Esophagus squamous epithelium (tissue), 5 donors: ENCODE measurements at regions not wholly inside any gene's neighbourhood (a gene's known extent, or its start where the extent isn't known, plus 50 kb on each side); places are given as distances from the start of the nearest gene placed in this dataset.

ENCODE experiments used
- DNase-seq: peaks from one replicate; lab custom pipeline; 2025; lab: John Stamatoyannopoulos, UW
- H3K27ac ChIP-seq, 4 donors: fragments of 200-600 bp; sonication (generic); one replicate each; pipeline ENCODE4 v1.5.1; 2016 to 2019; ENCODE audit warnings: mild to moderate bottlenecking in 1 of 4
- H3K27me3 ChIP-seq, 4 donors: fragments of 200-600 bp; sonication (generic); 1 replicate in 3 of 4; 2 replicates in 1 of 4; pipeline versions ENCODE4 v1.5.1 to v1.6.0; 2017 to 2021; ENCODE audit warnings: antibody characterized with exemption in 1 of 4
- H3K36me3 ChIP-seq, 3 donors: fragments of 200-600 bp; sonication (generic); one replicate each; pipeline ENCODE4 v1.5.1; 2016 to 2019
- H3K4me1 ChIP-seq, 3 donors: fragments of 200-600 bp; sonication (generic); one replicate each; pipeline ENCODE4 v1.5.1; 2017 to 2019
- H3K4me3 ChIP-seq, 4 donors: fragments of 200-600 bp; sonication (generic); 1 replicate in 3 of 4; 2 replicates in 1 of 4; pipeline ENCODE4 v1.5.1; 2016 to 2019; ENCODE audit warnings: mild to moderate bottlenecking in 2 of 4, moderate library complexity in 1 of 4
- H3K9me3 ChIP-seq, 3 donors: fragments of 200-600 bp; sonication (generic); one replicate each; pipeline ENCODE4 v1.5.1; 2016 to 2019
- CTCF ChIP-seq, 6 experiments: fragments of 450-650 bp in 4 of 6; fragments of 200-600 bp in 2 of 6; sonication (generic) in 2 of 6; IDR thresholded peaks; one replicate each; pipeline ENCODE4 v1.5.1; 2016 to 2019; ENCODE audit warnings: antibody characterized with exemption in 6 of 6, mild to moderate bottlenecking in 4 of 6, moderate library complexity in 4 of 6
- POLR2A ChIP-seq, 4 donors: fragments of 450-650 bp; IDR thresholded peaks; one replicate each; pipeline ENCODE4 v1.6.1; 2017; ENCODE audit warnings: antibody characterized with exemption in 4 of 4, mild to moderate bottlenecking in 4 of 4, moderate library complexity in 3 of 4
- WGBS, 2 donors: methylation state at CpG; one replicate each; pipeline ENCODE4 v1.1.5; 2018; 5-methylcytosine and 5-hydroxymethylcytosine counted together
- intact Hi-C: fragments of 100-400 bp; cut with DNase I; formaldehyde crosslinking; loops from one replicate; pipeline ENCODE4 v1.15.0; 2022
- donor health status: DM: yes; HTN: yes; CAD: no.

DNA sequence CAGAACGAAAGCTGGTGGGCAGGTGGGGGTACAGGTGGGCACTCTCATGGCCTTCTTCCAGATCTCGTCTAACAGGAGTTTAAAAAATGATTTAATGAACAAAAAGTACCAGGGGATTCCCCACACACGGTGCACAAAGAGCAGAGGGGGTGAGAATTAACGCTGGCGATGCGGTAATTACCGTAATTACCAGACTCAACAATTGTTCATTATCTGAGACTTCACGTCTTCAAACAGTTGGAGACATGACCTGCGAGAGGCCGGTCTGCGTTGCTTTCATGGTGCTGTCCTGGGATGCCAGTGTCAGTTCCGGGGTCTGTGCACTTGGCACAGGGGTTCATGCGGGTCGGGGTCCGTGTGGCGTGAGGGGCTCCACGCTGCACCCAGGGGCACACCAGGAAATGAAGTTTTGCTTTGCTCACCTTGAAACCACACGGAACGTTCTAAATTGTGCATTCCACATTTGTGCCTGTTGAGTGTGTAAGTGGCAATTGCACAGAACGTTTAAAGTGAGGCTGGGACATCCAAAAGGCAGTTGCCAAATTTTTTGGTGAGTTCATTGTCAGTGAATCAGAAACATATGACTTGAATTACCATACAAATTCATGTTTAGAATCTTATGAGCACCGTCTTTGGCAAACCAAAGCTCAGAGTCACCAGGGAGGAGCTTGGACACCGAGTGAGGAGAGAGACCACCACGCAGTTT, 256.4 kb upstream of the IRX1 start:
- H3K4me3 ChIP-seq: no peak overlapping the region
- TF ChIP-seq POLR2A (IDR thresholded peaks at IDR 0.05) (no peak), CTCF (IDR thresholded peaks at IDR 0.05) (no peak)
- no peak overlapping the region for H3K27ac ChIP-seq
- H3K4me1 ChIP-seq: peaks cover 0 to 10% (median 6%) of the 10 kb centered on the region in 3 donors
- no peaks in the 10 kb centered on the region for H3K9me3 ChIP-seq
- intact Hi-C loops: no loop called here
- no peaks in the 10 kb centered on the region for H3K36me3 ChIP-seq
- 71 to 75% methylated on average over 21 to 23 of the region's 23 CpGs for WGBS, 2 donors
- H3K27me3 ChIP-seq: no peaks in the 10 kb centered on the region
- DNase-seq: no peak

DNA sequence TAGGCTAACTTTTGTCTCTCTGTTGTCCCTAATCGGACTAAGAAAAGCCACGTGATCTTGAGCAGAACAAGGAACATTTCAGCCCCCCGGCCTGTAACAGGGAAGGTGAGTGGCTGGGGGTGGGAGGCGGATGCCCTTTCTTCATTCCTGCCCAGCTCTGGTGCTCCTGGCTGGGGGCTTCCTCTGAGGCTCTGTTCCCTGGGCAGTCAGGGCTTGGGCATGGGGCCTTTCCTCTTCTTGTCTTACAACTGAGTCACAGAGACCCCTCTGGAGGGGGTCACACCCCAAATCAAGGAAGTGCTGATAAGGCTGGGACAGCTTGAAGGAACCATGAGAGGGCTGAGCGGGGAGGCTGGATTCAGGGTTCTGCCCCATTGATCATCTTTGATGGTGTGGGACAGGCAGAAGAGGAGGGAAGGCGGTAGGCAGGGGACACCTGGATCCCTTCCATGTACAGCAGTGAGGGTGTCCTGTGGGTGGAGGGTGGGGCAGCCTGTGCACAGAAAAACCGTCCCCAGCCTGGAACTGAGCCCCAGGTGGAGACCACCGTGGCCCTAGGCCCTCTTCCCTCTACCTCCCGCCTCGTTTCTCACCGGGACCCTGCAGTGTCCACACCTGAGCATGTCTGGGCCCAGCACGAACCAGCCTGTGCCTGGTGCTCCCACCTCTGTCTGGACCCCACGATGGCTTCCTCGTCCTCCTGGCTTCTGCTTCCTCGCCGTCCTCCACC, 257.7 kb upstream of the IRX1 start:
- Histone ChIP-seq H3K4me1 (peaks cover 0 to 10% (median 6%) of the 10 kb centered on the region in 3 donors), H3K4me3 (no peak overlapping the region), H3K9me3 (no peaks in the 10 kb centered on the region), H3K27ac (no peak overlapping the region), H3K36me3 (no peaks in the 10 kb centered on the region), H3K27me3 (no peaks in the 10 kb centered on the region)
- intact Hi-C loops: no loop called here
- TF ChIP-seq CTCF (IDR thresholded peaks at IDR 0.05) (no peak), POLR2A (IDR thresholded peaks at IDR 0.05) (no peak)
- 84 to 87% methylated on average over 12 to 15 of the region's 16 CpGs for WGBS, 2 donors
- no peak for DNase-seq

DNA sequence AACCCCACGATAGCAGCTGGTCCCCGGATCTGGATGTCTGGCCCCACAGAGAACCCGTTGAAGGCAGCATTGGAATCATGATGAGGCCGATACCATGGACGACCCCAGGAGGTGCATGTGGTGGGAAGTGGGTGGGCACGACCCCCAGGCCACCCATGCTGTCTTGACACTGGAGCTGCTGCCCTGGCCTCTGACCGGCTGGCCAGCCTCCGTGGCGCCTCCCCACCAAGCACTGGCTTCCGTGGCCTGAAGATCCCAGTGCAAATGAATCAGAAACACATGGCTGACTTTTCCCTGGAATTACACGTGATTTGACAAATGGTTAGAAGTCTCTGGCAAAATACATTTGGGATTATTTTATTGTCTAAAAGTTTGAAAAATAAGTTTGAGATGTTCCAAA, 259.0 kb upstream of the IRX1 start:
- Histone ChIP-seq H3K4me1 (peaks cover 0 to 6% (median 2%) of the 10 kb centered on the region in 3 donors), H3K4me3 (no peak overlapping the region), H3K27me3 (no peaks in the 10 kb centered on the region), H3K36me3 (no peaks in the 10 kb centered on the region), H3K27ac (no peak overlapping the region), H3K9me3 (no peaks in the 10 kb centered on the region)
- intact Hi-C loops: no loop called here
- WGBS, 2 donors: 13 to 20% methylated on average over 1 to 2 of the region's 11 CpGs
- no peak for TF ChIP-seq POLR2A (IDR thresholded peaks at IDR 0.05)
- no peak for TF ChIP-seq CTCF (IDR thresholded peaks at IDR 0.05)
- no peak for DNase-seq

DNA sequence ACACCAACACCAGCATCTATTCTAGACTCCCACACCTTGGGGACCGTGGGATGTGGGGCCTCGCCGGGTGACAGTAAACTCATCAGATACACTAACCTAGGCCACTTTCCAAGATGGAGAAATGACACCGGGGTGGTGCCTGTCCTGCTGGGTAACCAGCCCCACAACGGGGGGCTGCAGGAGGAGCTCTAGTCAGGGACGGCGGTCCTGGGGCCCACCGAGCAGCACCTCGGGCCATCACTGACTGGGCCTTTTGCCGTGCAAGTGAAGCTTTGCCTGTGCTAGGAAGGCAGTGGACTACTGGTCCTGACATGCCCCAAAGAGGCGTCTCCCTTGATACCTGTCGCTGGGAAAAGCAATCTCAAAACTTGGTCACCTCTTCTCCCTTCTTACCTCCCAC, 260.3 kb upstream of the IRX1 start:
- no peaks in the 10 kb centered on the region for H3K36me3 ChIP-seq
- H3K27ac ChIP-seq: no peak overlapping the region
- no peaks in the 10 kb centered on the region for H3K27me3 ChIP-seq
- no peak overlapping the region for H3K4me3 ChIP-seq
- no peaks in the 10 kb centered on the region for H3K9me3 ChIP-seq
- no peak for DNase-seq
- WGBS, 2 donors: 49 to 70% methylated on average over 4 to 8 of the region's 12 CpGs
- no peaks in the 10 kb centered on the region for H3K4me1 ChIP-seq
- no peak for TF ChIP-seq CTCF (IDR thresholded peaks at IDR 0.05)
- no peak for TF ChIP-seq POLR2A (IDR thresholded peaks at IDR 0.05)
- intact Hi-C loops: no loop called here

DNA sequence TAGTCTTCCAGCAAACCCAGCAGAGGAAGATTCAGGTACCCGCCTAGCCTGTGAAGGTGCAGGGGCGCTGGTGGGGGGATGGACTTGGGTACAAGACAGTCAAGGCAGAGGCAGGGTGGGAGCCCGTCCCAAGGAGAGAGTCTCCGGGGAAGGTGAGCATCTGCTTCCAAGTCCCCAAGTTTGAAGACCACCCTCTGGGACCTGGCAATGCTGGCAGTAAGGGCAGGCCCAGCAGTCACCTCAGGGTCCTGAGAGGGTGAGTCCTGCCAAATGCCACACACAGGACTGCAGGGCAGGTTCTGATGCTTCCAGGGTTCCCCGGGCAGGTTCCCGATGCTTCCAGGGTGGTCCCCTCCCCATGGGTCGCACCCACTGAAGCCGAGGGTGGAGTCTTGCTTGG, 261.8 kb upstream of the IRX1 start:
- TF ChIP-seq POLR2A (IDR thresholded peaks at IDR 0.05): no peak
- TF ChIP-seq CTCF (IDR thresholded peaks at IDR 0.05): no peak
- H3K27me3 ChIP-seq: no peaks in the 10 kb centered on the region
- H3K27ac ChIP-seq: no peak overlapping the region
- H3K4me3 ChIP-seq: no peak overlapping the region
- no peak for DNase-seq
- intact Hi-C loops: no loop called here
- H3K4me1 ChIP-seq: no peaks in the 10 kb centered on the region
- no peaks in the 10 kb centered on the region for H3K9me3 ChIP-seq
- no peaks in the 10 kb centered on the region for H3K36me3 ChIP-seq
- WGBS, 2 donors: 66 to 78% methylated on average over 6 to 8 of the region's 8 CpGs
